Kidney epithelial cell (primary cell): ENCODE measurements at regions not wholly inside any gene's neighbourhood (a gene's known extent, or its start where the extent isn't known, plus 50 kb on each side); places are given as distances from the start of the nearest gene placed in this dataset.

Experiments used
- DNase-seq: peaks from one replicate; pipeline ENCODE4 v3.0.0-alpha.2; 2010; ENCODE audit warnings: low read depth
- H3K27me3 ChIP-seq: 2 replicates; pipeline ENCODE4 v1.6.0; 2011; ENCODE audit warnings: low read length; ENCODE audit not compliant: control insufficient read depth, insufficient read depth
- H3K36me3 ChIP-seq: 2 replicates; pipeline ENCODE4 v1.5.1; 2011; ENCODE audit warnings: low read length; ENCODE audit not compliant: control insufficient read depth, insufficient read depth
- H3K4me3 ChIP-seq: 2 replicates; pipeline ENCODE4 v1.5.1; 2011; ENCODE audit warnings: low read depth, mild to moderate bottlenecking, control low read depth, low read length
- CTCF ChIP-seq: IDR thresholded peaks from 2 replicates; pipeline ENCODE4 v1.5.1; 2011; ENCODE audit warnings: mild to moderate bottlenecking, moderate library complexity, low read length, control low read depth, inconsistent platforms; ENCODE audit not compliant: insufficient read depth, poor library complexity, severe bottlenecking

- H3K27me3 ChIP-seq: no peaks in the 10 kb centered on the region
- H3K36me3 ChIP-seq: no peaks in the 10 kb centered on the region
- TF ChIP-seq CTCF: no peak
- DNase-seq: no peak
- H3K4me3 ChIP-seq: no peak overlapping the region
Measured at GRCh38 chr4:81606166-81606565, 134.5 kb upstream of the RASGEF1B start.

- Histone ChIP-seq H3K27me3 (no peaks in the 10 kb centered on the region), H3K36me3 (no peaks in the 10 kb centered on the region), H3K4me3 (no peak overlapping the region)
- TF ChIP-seq CTCF: no peak
- DNase-seq: no peak
Measured at GRCh38 chr4:81605271-81605670, 133.6 kb upstream of the RASGEF1B start.

GRCh38 chr4:81604683-81605218 lies 133.0 kb upstream of the RASGEF1B start:
- no peak for DNase-seq
- Histone ChIP-seq H3K36me3 (no peaks in the 10 kb centered on the region), H3K27me3 (no peaks in the 10 kb centered on the region), H3K4me3 (no peak overlapping the region)
- TF ChIP-seq CTCF: no peak

DNA sequence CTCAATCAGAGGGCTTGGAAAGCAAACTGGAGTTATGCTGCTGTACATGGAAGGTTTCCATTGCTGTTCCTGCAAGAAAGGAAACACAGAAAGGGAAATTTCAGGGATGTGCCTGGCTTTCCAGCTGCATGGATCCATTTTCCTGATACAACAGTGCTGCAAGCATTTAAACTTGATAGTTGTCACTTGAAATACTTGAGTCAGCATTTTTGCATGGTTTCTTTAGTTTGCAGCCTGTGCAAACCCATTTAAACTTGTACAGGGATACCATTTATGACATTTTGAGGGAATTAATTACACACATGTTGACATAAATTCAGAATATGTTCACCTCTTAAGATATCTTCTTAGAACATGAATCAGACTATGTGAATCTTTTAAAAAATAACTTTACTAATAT lies 131.1 kb upstream of the RASGEF1B start:
- no peak for TF ChIP-seq CTCF
- H3K4me3 ChIP-seq: no peak overlapping the region
- no peak for DNase-seq
- H3K27me3 ChIP-seq: no peaks in the 10 kb centered on the region
- H3K36me3 ChIP-seq: no peaks in the 10 kb centered on the region

GRCh38 chr4:81601358-81601694 lies 129.6 kb upstream of the RASGEF1B start:
- H3K36me3 ChIP-seq: no peaks in the 10 kb centered on the region
- no peak for DNase-seq
- H3K27me3 ChIP-seq: no peaks in the 10 kb centered on the region
- H3K4me3 ChIP-seq: no peak overlapping the region
- TF ChIP-seq CTCF: no peak

DNA sequence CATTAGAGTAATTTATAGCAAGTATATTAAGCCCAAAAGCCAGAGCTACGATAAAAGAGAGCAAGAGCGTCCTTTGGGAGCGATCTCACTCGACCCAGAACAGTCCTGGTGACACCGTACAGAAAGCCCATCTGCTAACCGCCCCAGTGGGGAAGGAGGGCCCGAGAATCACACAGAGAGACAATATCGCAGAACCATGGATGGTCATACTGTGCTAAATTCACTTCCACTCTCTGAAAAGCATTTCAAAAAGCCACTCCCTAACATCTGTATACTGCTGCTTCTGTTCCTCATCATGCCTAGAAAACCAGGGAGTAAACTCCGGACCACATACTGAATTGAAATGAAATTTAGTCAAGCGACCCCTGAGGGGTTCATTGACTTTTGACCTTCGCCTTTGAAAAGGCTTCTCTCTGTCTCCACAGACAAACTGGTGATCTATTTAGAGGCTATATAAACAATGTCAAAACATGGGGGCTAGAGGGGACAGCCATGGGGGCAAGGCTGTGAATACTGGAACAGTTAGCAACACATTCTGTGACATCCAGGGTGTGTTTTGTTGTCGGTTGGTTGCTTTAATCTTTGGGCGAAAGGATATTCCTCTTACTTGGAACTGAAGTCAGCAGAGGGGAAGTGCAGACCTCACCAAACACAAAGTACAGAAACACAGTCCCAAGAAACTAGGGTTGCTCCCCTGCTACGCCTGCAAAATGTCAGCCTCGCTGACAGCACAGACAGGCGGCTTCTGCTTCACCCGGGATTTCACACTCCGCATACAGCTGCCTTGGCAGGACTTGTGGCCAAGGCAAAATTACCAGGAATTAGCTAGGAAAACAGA lies 129.0 kb upstream of the RASGEF1B start:
- DNase-seq: no peak
- no peaks in the 10 kb centered on the region for H3K27me3 ChIP-seq
- no peak overlapping the region for H3K4me3 ChIP-seq
- TF ChIP-seq CTCF: no peak
- no peaks in the 10 kb centered on the region for H3K36me3 ChIP-seq
